ENCODE measurements at regions not wholly inside any gene's neighbourhood (a gene's known extent, or its start where the extent isn't known, plus 50 kb on each side); places are given as distances from the start of the nearest gene placed in this dataset.

GRCh38 chr20:39719293-39719692, 757.1 kb downstream of the DHX35 start:
- Histone ChIP-seq H4K20me1 (ENCODE audit: insufficient read depth, low read length) (no peaks in the 10 kb centered on the region), H3K36me3 (replicated peaks in 1 of 2; ENCODE audit: control insufficient read depth in 1 of 2, insufficient read depth in 2 of 2, low read length in 2 of 2) (no peaks in the 10 kb centered on the region), H3K27me3 (ENCODE audit: control insufficient read depth in 2 of 2, insufficient read depth in 2 of 2, low read length in 2 of 2) (no peaks in the 10 kb centered on the region), H3K9ac (ENCODE audit: insufficient read depth, low read length, poor library complexity, severe bottlenecking) (no peak overlapping the region), H3K4me3 (replicated peaks in 1 of 3; ENCODE audit: low read depth in 2 of 3, low read length in 3 of 3) (no peak overlapping the region), H3K27ac (ENCODE audit: low read depth in 1 of 2, low read length in 2 of 2) (no peak overlapping the region), H3K79me2 (ENCODE audit: insufficient read depth, low read length) (no peaks in the 10 kb centered on the region), H3K4me2 (replicated peaks; ENCODE audit: extremely low read depth, low read length, poor library complexity, severe bottlenecking) (no peak overlapping the region), H3K4me1 (ENCODE audit: control insufficient read depth in 1 of 2, insufficient read depth in 2 of 2, low read length in 2 of 2) (no peaks in the 10 kb centered on the region), H2AFZ (ENCODE audit: insufficient read depth, low read depth, low read length, poor library complexity, severe bottlenecking) (no peak overlapping the region), H3K9me3 (replicated peaks in 1 of 2; ENCODE audit: control insufficient read depth in 1 of 2, insufficient read depth in 1 of 2, low read length in 2 of 2) (peaks cover 0 to 7% of the 10 kb centered on the region in 2 donors)
- no CpG with 5 or more reads among the region's 2 CpGs for WGBS (ENCODE audit: insufficient coverage)
- H3K36me3 Mint-ChIP-seq, result no peaks in the 10 kb centered on the region
- intact Hi-C loops (cut with micrococcal nuclease), result no loop called here
- no peaks in the 10 kb centered on the region for H3K4me1 Mint-ChIP-seq
- TF ChIP-seq, protein P1, sequence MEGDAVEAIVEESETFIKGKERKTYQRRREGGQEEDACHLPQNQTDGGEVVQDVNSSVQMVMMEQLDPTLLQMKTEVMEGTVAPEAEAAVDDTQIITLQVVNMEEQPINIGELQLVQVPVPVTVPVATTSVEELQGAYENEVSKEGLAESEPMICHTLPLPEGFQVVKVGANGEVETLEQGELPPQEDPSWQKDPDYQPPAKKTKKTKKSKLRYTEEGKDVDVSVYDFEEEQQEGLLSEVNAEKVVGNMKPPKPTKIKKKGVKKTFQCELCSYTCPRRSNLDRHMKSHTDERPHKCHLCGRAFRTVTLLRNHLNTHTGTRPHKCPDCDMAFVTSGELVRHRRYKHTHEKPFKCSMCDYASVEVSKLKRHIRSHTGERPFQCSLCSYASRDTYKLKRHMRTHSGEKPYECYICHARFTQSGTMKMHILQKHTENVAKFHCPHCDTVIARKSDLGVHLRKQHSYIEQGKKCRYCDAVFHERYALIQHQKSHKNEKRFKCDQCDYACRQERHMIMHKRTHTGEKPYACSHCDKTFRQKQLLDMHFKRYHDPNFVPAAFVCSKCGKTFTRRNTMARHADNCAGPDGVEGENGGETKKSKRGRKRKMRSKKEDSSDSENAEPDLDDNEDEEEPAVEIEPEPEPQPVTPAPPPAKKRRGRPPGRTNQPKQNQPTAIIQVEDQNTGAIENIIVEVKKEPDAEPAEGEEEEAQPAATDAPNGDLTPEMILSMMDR (IDR thresholded peaks at IDR 0.05), result no peak
- no peak overlapping the region for H3K27ac Mint-ChIP-seq
- no peak for DNase-seq
- no peaks in the 10 kb centered on the region for H3K27me3 Mint-ChIP-seq (ENCODE audit: low read depth in 3 of 3)
- peaks cover 2 to 20% (median 8%) of the 10 kb centered on the region in 7 donors for H3K9me3 Mint-ChIP-seq
- H3K4me3 Mint-ChIP-seq, result no peak overlapping the region

DNA sequence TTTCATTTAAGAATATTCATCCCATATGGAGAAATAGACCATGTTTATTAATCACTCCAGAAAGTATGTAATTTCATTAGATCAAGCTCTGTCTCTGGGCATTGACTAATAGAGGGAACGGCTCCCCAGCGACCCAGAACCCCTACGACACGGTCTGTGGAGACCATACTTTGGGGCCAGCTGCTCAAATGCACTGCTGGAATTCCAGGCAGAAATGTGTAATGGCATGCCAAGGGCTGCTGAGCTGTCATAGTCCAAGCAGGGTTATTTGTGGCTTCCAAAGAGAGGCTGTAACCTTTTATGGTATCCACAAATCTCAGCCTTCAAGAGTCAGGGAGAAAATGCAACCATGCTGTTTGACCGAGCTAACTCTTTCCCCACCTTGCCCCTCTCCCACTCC, 755.8 kb downstream of the DHX35 start:
- H3K36me3 Mint-ChIP-seq, result no peaks in the 10 kb centered on the region
- WGBS (ENCODE audit: insufficient coverage), result 81% methylated on average over 5 of the region's 5 CpGs

More for the DNA sequence above, 755.8 kb downstream of the DHX35 start:
- H3K4me1 Mint-ChIP-seq, result no peaks in the 10 kb centered on the region
- Histone ChIP-seq H2AFZ (ENCODE audit: insufficient read depth, low read depth, low read length, poor library complexity, severe bottlenecking) (no peak overlapping the region), H3K4me2 (replicated peaks; ENCODE audit: extremely low read depth, low read length, poor library complexity, severe bottlenecking) (no peak overlapping the region), H3K27me3 (ENCODE audit: control insufficient read depth in 2 of 2, insufficient read depth in 2 of 2, low read length in 2 of 2) (no peaks in the 10 kb centered on the region), H3K36me3 (replicated peaks in 1 of 2; ENCODE audit: control insufficient read depth in 1 of 2, insufficient read depth in 2 of 2, low read length in 2 of 2) (no peaks in the 10 kb centered on the region), H3K79me2 (ENCODE audit: insufficient read depth, low read length) (no peaks in the 10 kb centered on the region), H3K9ac (ENCODE audit: insufficient read depth, low read length, poor library complexity, severe bottlenecking) (no peak overlapping the region), H3K27ac (ENCODE audit: low read depth in 1 of 2, low read length in 2 of 2) (no peak overlapping the region), H4K20me1 (ENCODE audit: insufficient read depth, low read length) (no peaks in the 10 kb centered on the region), H3K9me3 (replicated peaks in 1 of 2; ENCODE audit: control insufficient read depth in 1 of 2, insufficient read depth in 1 of 2, low read length in 2 of 2) (peaks cover 0 to 7% of the 10 kb centered on the region in 2 donors), H3K4me3 (replicated peaks in 1 of 3; ENCODE audit: low read depth in 2 of 3, low read length in 3 of 3) (no peak overlapping the region), H3K4me1 (ENCODE audit: control insufficient read depth in 1 of 2, insufficient read depth in 2 of 2, low read length in 2 of 2) (no peaks in the 10 kb centered on the region)
- no peak for DNase-seq
- TF ChIP-seq, protein P1 (IDR thresholded peaks at IDR 0.05), result no peak
- H3K27ac Mint-ChIP-seq, result no peak overlapping the region
- no peaks in the 10 kb centered on the region for H3K27me3 Mint-ChIP-seq (ENCODE audit: low read depth in 3 of 3)
- H3K4me3 Mint-ChIP-seq, result no peak overlapping the region
- intact Hi-C loops (cut with micrococcal nuclease), result no loop called here
- H3K9me3 Mint-ChIP-seq, result peaks cover 3 to 16% (median 8%) of the 10 kb centered on the region in 7 donors
